SJCRH30 (cell line): ENCODE measurements at regions not wholly inside any gene's neighbourhood (a gene's known extent, or its start where the extent isn't known, plus 50 kb on each side); places are given as distances from the start of the nearest gene placed in this dataset.

ENCODE experiments used
- DNase-seq, 2 experiments: peaks; one replicate each; pipeline ENCODE4 v3.0.0-alpha.2; 2015 to 2020
- H3K27ac ChIP-seq: fragments of 250-450 bp; sonication (Bioruptor Pico); 2 replicates; pipeline ENCODE4 v1.5.1; 2020; ENCODE audit warnings: mild to moderate bottlenecking, moderate library complexity
- H3K27me3 ChIP-seq: fragments of 250-450 bp; sonication (Bioruptor Pico); 2 replicates; pipeline ENCODE4 v1.5.1; 2020; ENCODE audit warnings: mild to moderate bottlenecking, moderate library complexity
- H3K36me3 ChIP-seq: fragments of 250-450 bp; sonication (Bioruptor Pico); 2 replicates; pipeline ENCODE4 v1.5.1; 2020; ENCODE audit warnings: mild to moderate bottlenecking, moderate library complexity
- H3K4me1 ChIP-seq: fragments of 250-450 bp; sonication (Bioruptor Pico); 2 replicates; pipeline ENCODE4 v1.5.1; 2020; ENCODE audit warnings: mild to moderate bottlenecking, moderate library complexity
- H3K4me3 ChIP-seq: fragments of 250-450 bp; sonication (Bioruptor Pico); 2 replicates; pipeline ENCODE4 v1.5.1; 2020; ENCODE audit warnings: mild to moderate bottlenecking, moderate library complexity
- H3K9me3 ChIP-seq: fragments of 250-450 bp; sonication (Bioruptor Pico); replicated peaks from 2 replicates; pipeline ENCODE4 v1.5.1; 2020; ENCODE audit warnings: mild to moderate bottlenecking, moderate library complexity

DNA sequence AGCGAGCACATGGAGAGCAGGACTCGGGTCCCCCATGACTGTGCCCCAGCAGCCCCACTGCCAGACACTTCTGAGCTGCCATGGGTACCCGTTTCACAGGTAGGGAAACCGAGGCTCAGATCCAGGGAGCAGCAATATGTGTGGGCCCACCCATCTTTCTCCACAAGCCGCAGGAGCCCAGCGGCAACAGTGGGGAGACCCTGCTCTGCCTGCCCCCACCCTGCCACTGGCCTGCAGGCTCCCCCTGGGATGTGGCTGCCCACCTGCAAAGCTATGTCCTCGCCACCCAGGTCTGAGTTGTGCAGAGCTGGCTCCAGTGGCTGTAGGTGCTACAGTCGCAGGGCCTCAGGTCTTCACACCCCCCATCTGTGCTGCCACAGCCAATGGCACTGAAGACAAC, 50.6 kb upstream of the C1QTNF9B start:
- Histone ChIP-seq H3K27ac (no peak overlapping the region), H3K9me3 (no peaks in the 10 kb centered on the region), H3K4me3 (no peak overlapping the region), H3K27me3 (no peaks in the 10 kb centered on the region), H3K4me1 (no peaks in the 10 kb centered on the region), H3K36me3 (no peaks in the 10 kb centered on the region)
- no peak for DNase-seq

DNA sequence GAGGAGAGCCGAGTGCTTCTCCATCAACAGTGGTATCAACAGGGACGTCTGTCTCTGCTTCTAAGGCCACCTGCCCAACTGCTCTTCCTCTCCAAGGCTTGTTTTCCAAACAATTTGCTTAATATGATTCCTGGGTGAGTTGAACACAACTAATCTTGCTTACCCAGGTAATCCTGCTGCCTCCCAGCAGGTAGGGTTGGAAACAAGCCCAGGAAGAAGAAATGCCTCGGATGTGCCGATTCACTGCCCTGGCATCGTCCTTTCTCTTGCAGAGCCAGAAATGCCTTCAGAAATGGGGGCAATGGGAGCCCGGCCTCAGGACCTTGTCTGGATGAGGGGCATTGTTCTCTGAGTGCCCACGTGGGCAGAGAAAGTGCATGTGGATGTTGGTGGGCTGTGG, 51.9 kb upstream of the C1QTNF9B start:
- H3K9me3 ChIP-seq = no peaks in the 10 kb centered on the region
- DNase-seq = no peak
- no peaks in the 10 kb centered on the region for H3K36me3 ChIP-seq

DNA sequence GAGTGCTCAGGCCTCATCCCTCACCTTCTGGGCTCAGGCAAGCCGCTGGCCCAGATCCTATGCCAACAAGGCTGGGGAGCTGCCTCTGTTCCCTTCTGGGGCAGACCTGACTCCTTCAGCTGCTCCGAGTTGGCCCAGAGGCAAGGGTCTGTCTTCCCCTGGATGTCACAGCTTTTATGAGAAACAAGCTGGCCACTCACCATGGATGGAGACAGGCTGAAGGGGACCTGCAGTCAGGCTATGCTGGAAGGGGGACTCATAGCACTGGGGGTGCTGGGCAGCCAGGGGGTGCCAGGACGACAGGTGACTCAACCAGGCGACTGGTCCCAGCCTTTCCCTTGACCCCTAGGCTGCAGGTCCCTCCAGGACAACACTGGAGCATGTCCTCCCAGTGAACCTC, 52.4 kb upstream of the C1QTNF9B start:
- no peaks in the 10 kb centered on the region for H3K4me1 ChIP-seq
- no peaks in the 10 kb centered on the region for H3K9me3 ChIP-seq
- H3K4me3 ChIP-seq = no peak overlapping the region
- H3K36me3 ChIP-seq = no peaks in the 10 kb centered on the region
- no peak for DNase-seq
- no peaks in the 10 kb centered on the region for H3K27me3 ChIP-seq
- no peak overlapping the region for H3K27ac ChIP-seq

More for the DNA sequence above, 51.9 kb upstream of the C1QTNF9B start:
- Histone ChIP-seq H3K27ac (no peak overlapping the region), H3K4me3 (no peak overlapping the region), H3K27me3 (no peaks in the 10 kb centered on the region), H3K4me1 (no peaks in the 10 kb centered on the region)

- Histone ChIP-seq H3K4me3 (no peak overlapping the region), H3K36me3 (no peaks in the 10 kb centered on the region), H3K27ac (no peak overlapping the region), H3K9me3 (no peaks in the 10 kb centered on the region), H3K27me3 (no peaks in the 10 kb centered on the region), H3K4me1 (no peaks in the 10 kb centered on the region)
- no peak for DNase-seq
Observed at GRCh38 chr13:23950736-23951510, 53.6 kb upstream of the C1QTNF9B start.

DNA sequence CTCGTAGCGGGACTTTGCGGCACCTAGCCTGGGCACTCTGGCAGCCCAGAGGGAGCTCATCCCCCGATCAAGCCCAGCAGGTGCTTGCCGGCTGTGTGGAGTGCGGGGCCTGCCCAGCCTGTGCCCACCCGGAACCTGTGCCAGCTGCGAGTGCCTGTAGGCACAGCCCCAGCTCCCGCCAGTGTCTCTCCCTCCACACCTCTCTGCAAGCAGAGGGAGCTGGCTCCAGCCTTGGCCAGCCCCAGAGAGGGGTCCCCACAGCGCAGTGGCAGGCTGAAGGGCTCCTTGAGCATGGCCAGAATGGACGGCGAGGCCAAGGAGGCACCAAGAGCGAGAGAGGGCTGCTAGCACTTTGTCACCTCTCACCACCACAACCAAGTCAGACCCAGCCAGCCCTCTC, 55.5 kb upstream of the C1QTNF9B start:
- H3K27me3 ChIP-seq = no peaks in the 10 kb centered on the region
- DNase-seq = no peak
- no peaks in the 10 kb centered on the region for H3K4me1 ChIP-seq
- H3K27ac ChIP-seq = no peak overlapping the region
- no peaks in the 10 kb centered on the region for H3K36me3 ChIP-seq
- H3K9me3 ChIP-seq = no peaks in the 10 kb centered on the region
- H3K4me3 ChIP-seq = no peak overlapping the region

DNA sequence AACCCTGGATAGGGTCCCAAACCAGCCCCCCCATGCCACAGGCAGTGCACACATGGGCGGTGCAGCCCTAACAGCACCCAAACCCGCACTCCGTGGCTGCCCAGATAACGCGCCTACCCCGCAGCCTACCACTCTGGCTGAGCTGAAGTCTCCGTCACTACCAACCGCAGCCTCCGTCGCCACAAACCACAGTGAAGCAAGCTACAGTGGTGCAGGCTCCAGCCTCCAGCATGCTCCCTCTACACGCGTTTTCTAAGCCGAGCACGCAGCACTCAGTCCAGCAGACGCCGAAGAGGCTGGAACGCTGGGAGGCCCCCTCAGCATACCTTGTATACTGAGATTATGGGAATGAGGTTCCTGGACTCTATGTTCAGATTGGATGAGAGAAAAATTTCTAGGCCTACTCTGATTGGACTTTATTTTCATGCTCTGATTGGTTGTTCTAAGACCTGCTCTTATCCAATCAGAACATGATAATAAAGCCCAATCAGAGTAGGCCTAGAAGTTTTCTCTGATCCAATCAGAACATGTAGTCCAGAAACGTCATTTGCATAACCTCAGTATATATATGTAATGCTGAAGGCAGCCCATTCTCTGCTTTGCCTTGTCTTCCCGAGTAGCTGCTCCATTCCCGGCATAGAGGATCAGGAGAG, 56.7 kb upstream of the C1QTNF9B start:
- H3K4me1 ChIP-seq = no peaks in the 10 kb centered on the region; the same call in 1 of the 2 replicates
- no peaks in the 10 kb centered on the region for H3K27me3 ChIP-seq
- no peaks in the 10 kb centered on the region for H3K9me3 ChIP-seq
- no peaks in the 10 kb centered on the region for H3K36me3 ChIP-seq
- no peak overlapping the region for H3K27ac ChIP-seq
- peak in 1 of 2 experiments; percentile 14 for DNase-seq
- H3K4me3 ChIP-seq = no peak overlapping the region

- Histone ChIP-seq H3K27ac (no peak overlapping the region), H3K9me3 (no peaks in the 10 kb centered on the region), H3K4me3 (no peak overlapping the region), H3K4me1 (no peaks in the 10 kb centered on the region; the same call in 1 of the 2 replicates), H3K36me3 (no peaks in the 10 kb centered on the region), H3K27me3 (no peaks in the 10 kb centered on the region)
- DNase-seq = no peak
Observed at GRCh38 chr13:23955064-23955463, 57.8 kb upstream of the C1QTNF9B start.

GRCh38 chr13:23956106-23956505, 58.8 kb upstream of the C1QTNF9B start:
- no peak overlapping the region for H3K4me3 ChIP-seq
- H3K36me3 ChIP-seq = no peaks in the 10 kb centered on the region
- DNase-seq = no peak
- H3K9me3 ChIP-seq = no peaks in the 10 kb centered on the region
- H3K4me1 ChIP-seq = no peaks in the 10 kb centered on the region; the same call in 1 of the 2 replicates
- no peaks in the 10 kb centered on the region for H3K27me3 ChIP-seq
- no peak overlapping the region for H3K27ac ChIP-seq

DNA sequence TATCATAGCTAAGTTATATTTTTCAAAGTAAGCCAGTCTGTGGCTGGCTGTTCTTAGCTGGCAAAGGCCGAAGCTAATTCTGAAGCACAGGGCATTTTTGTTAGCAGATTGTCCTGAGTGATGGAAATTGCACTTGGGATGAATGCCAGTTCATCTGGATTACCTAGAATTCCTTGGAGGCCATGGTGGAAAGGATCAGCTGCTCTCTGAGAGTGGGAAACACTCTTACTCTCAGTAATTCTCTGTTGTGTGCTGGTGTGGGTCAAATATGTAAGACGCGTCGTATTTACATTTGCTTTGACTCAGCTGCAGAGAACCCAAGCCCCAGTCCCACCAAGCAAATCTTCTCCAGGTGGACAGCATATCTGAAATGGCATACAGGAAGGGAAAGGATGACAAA, 60.7 kb upstream of the C1QTNF9B start:
- H3K4me1 ChIP-seq = no peaks in the 10 kb centered on the region; the same call in 1 of the 2 replicates
- H3K4me3 ChIP-seq = no peak overlapping the region
- no peaks in the 10 kb centered on the region for H3K36me3 ChIP-seq
- H3K27ac ChIP-seq = no peak overlapping the region
- H3K9me3 ChIP-seq = no peaks in the 10 kb centered on the region
- no peaks in the 10 kb centered on the region for H3K27me3 ChIP-seq
- DNase-seq = peak in 1 of 2 experiments; percentile 20

DNA sequence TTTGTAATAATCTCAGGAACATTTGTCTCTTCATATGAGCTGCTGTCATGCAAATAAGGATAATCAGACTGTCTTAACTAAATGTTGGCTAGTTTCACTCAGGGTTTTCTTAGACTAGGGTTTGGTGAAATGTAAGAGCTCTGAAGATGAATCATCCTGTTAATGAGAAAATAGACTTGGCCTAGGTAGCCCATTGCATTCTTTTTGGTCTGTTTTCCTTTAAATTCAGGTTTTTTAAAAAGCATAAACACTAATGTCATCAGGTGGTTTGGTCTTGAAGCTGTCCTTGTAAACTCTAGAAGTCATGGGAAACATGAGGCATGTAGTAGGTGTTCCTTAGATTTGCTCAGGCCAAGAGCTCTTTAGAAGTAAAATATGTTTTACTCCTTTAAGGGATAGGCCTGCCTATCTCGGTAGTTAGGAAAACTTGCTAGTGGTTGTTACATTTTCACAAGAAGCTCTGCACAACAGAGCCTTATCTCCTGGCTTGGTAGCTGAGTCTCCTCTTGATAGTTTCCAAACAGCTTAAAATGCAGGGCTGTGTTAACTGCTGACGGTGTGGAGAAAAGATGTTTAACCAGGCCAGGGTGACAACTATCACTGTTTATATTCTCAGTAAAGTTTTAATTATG, 62.0 kb upstream of the C1QTNF9B start:
- no peak for DNase-seq

GRCh38 chr13:23960566-23961156, 63.4 kb upstream of the C1QTNF9B start:
- Histone ChIP-seq H3K36me3 (no peaks in the 10 kb centered on the region), H3K4me3 (no peak overlapping the region), H3K27ac (no peak overlapping the region), H3K27me3 (no peaks in the 10 kb centered on the region), H3K9me3 (no peaks in the 10 kb centered on the region), H3K4me1 (peaks cover 3% of the 10 kb centered on the region; the same call in 1 of the 2 replicates)
- peak in 1 of 2 experiments; percentile 67 for DNase-seq

More for the DNA sequence above, 62.0 kb upstream of the C1QTNF9B start:
- Histone ChIP-seq H3K27ac (no peak overlapping the region), H3K4me1 (no peaks in the 10 kb centered on the region; the same call in 1 of the 2 replicates), H3K27me3 (no peaks in the 10 kb centered on the region), H3K4me3 (no peak overlapping the region), H3K9me3 (no peaks in the 10 kb centered on the region), H3K36me3 (no peaks in the 10 kb centered on the region)

DNA sequence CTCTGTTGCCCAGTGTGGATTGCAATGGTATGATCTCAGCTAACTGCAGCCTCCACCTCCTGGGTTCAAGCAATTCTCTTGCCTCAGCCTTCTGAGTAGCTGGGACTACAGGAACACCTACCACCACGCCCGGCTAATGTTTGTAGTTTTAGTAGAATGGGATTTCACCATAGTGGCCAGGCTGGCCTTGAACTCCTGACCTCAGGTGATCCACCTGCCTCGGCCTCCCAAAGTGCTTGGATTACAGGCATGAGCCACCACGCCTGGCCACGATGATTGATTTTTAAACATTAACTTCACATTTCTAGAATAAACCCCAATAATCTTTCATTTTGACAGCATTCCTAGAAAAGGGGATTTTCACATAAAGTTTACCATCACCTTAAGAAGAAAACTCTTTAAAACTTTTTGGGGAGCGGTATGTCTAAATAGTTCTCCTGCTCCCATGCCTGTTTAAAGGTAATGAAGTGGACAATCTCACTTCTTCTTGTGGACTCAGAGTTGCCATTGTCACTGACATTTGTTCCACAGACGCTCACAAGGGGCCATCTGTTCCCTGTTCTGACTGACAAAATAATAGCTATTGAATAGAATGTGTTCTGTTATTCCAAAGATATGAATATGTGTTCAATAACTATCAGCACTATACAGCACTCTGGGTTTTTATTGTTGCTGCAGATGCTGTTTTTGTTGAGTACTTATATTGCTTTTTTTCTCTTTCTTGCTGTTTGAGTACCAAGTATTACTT, 66.1 kb upstream of the C1QTNF9B start:
- H3K27ac ChIP-seq = no peak overlapping the region
- peaks cover 5% of the 10 kb centered on the region; the same call in 1 of the 2 replicates for H3K4me1 ChIP-seq
- H3K27me3 ChIP-seq = no peaks in the 10 kb centered on the region
- H3K9me3 ChIP-seq = no peaks in the 10 kb centered on the region
- no peak for DNase-seq
- H3K36me3 ChIP-seq = no peaks in the 10 kb centered on the region
- H3K4me3 ChIP-seq = no peak overlapping the region

GRCh38 chr13:23963947-23964346, 66.6 kb upstream of the C1QTNF9B start:
- DNase-seq = no peak

GRCh38 chr13:23965346-23965745, 68.0 kb upstream of the C1QTNF9B start:
- Histone ChIP-seq H3K27me3 (no peaks in the 10 kb centered on the region), H3K4me1 (0 out of 2 replicates have a peak, but pooled peaks cover 5% of the 10 kb centered on the region), H3K36me3 (no peaks in the 10 kb centered on the region), H3K27ac (no peak overlapping the region), H3K9me3 (no peaks in the 10 kb centered on the region), H3K4me3 (no peak overlapping the region)
- DNase-seq = no peak

More at GRCh38 chr13:23963947-23964346, 66.6 kb upstream of the C1QTNF9B start:
- H3K36me3 ChIP-seq = no peaks in the 10 kb centered on the region
- H3K27ac ChIP-seq = no peak overlapping the region
- H3K27me3 ChIP-seq = no peaks in the 10 kb centered on the region
- 0 out of 2 replicates have a peak, but pooled peaks cover 5% of the 10 kb centered on the region for H3K4me1 ChIP-seq
- H3K9me3 ChIP-seq = no peaks in the 10 kb centered on the region
- H3K4me3 ChIP-seq = no peak overlapping the region
